ENCODE measurements at regions not wholly inside any gene's neighbourhood (a gene's known extent, or its start where the extent isn't known, plus 50 kb on each side); places are given as distances from the start of the nearest gene placed in this dataset.

DNA sequence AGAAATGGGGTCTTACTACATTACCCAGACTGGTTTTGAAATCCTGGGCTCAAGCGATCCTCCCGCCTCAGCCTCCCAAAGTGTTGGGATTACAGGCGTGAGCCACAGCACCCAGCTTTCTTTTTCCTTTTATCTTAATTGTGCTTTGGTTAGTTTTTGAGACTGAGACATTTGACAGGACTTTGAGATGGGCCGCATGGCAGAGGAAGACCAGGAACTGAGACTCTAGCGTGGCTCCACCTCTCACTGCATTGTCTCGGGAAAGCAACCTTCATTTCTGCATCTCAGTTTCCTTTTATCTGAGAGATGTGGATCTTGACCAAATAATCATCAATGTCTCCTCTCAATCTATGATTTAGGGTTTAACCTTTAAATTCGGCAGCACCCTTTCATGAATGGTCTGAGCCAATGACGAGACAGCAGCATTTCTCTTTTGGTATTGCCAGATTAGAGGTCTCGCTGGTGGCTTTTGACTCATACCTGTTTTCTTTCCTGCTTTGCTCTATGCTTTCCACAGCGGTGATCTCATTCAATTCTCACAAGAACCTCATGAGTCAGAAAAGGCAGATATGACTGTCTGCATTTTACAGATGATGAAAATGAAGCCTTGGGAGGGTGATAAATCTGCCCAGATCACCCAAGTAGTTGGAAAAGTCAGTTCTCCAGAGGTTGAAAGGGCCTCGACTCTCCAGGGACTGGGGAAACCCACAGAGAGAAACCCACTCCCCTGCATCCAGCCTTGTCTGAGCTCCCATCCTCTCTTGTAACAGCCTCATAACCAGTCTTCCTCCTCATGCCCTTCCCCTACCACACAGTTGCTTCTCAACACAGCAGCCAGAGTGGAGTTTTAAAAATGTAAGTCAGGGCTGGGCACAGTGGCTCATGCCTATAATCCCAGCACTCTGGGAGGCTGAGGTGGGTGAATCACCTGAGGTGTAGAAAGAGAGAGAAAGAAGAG lies 84.8 kb upstream of the FOXB1 start:
- in situ Hi-C loops (cut with MboI; ENCODE audit: low sequenced_read_pairs in 4 of 4) (loop anchor here in 1 of 4 donors (25.0 kb wide), 1 partner anchor 393 kb away; no protein-coding TSS in a partner anchor), intact Hi-C loops (cut with DNase I; ENCODE audit: low total_unique reads) (no loop called here)
- no peaks in the 10 kb centered on the region for H3K9me3 ChIP-seq
- no peak overlapping the region for H3K27ac ChIP-seq
- TF ChIP-seq, protein P1, sequence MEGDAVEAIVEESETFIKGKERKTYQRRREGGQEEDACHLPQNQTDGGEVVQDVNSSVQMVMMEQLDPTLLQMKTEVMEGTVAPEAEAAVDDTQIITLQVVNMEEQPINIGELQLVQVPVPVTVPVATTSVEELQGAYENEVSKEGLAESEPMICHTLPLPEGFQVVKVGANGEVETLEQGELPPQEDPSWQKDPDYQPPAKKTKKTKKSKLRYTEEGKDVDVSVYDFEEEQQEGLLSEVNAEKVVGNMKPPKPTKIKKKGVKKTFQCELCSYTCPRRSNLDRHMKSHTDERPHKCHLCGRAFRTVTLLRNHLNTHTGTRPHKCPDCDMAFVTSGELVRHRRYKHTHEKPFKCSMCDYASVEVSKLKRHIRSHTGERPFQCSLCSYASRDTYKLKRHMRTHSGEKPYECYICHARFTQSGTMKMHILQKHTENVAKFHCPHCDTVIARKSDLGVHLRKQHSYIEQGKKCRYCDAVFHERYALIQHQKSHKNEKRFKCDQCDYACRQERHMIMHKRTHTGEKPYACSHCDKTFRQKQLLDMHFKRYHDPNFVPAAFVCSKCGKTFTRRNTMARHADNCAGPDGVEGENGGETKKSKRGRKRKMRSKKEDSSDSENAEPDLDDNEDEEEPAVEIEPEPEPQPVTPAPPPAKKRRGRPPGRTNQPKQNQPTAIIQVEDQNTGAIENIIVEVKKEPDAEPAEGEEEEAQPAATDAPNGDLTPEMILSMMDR (IDR thresholded peaks at IDR 0.05 in 4 of 5, conservative IDR thresholded peaks at IDR 0.05 in 1 of 5) = no peak
- no peak for TF ChIP-seq POLR2A (IDR thresholded peaks at IDR 0.05)
- no peak for DNase-seq
- H3K4me1 ChIP-seq = no peaks in the 10 kb centered on the region
- H3K4me3 ChIP-seq = no peak overlapping the region
- ATAC-seq = no peak
- no peaks in the 10 kb centered on the region for H3K36me3 ChIP-seq
- peaks cover 0 to 9% (median 8%) of the 10 kb centered on the region in 3 donors for H3K27me3 ChIP-seq

GRCh38 chr15:59917504-59918157 lies 86.5 kb upstream of the FOXB1 start:
- no peaks in the 10 kb centered on the region for H3K4me1 ChIP-seq
- intact Hi-C loops (cut with DNase I; ENCODE audit: low total_unique reads) = no loop called here
- in situ Hi-C loops (cut with MboI; ENCODE audit: low sequenced_read_pairs in 4 of 4) = loop anchor here in 1 of 4 donors (25.0 kb wide), 1 partner anchor 395 kb away; no protein-coding TSS in a partner anchor
- peak in 1 of 2 donors; percentile 15 for DNase-seq
- H3K27me3 ChIP-seq = peaks cover 0 to 9% (median 8%) of the 10 kb centered on the region in 3 donors
- H3K27ac ChIP-seq = no peak overlapping the region
- no peak for ATAC-seq
- no peaks in the 10 kb centered on the region for H3K36me3 ChIP-seq
- H3K4me3 ChIP-seq = no peak overlapping the region
- no peaks in the 10 kb centered on the region for H3K9me3 ChIP-seq
- no peak for TF ChIP-seq POLR2A (IDR thresholded peaks at IDR 0.05)
- TF ChIP-seq, protein P1 (IDR thresholded peaks at IDR 0.05 in 4 of 5, conservative IDR thresholded peaks at IDR 0.05 in 1 of 5) = no peak

DNA sequence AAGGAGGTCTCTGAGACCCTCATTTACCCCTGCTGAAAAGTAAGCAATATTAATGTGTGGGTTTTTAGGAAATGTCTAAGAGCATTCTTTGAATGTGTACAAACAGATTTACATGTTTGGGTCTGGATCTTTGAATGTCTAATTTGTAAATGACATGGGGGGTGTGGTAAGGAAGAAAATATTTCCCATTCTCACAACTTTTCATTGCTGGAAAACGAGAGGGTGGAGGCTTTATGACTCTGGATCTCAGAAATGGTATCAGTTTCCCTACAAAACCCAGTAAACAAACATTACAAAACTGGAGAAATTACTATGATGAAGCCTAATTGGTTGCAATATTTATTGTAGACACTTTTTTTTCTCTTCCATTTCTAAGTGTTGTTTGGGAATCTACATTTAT lies 98.1 kb upstream of the FOXB1 start:
- Histone ChIP-seq H3K4me1 (no peaks in the 10 kb centered on the region), H3K36me3 (no peaks in the 10 kb centered on the region), H3K27me3 (peaks cover 19 to 27% (median 22%) of the 10 kb centered on the region in 3 donors), H3K9me3 (no peaks in the 10 kb centered on the region), H3K27ac (no peak overlapping the region), H3K4me3 (no peak overlapping the region)
- in situ Hi-C loops (cut with MboI; ENCODE audit: low sequenced_read_pairs in 4 of 4) = loop anchor here in 1 of 4 donors (25.0 kb wide), 1 partner anchor 406 kb away; no protein-coding TSS in a partner anchor
- no peak for ATAC-seq
- no peak for TF ChIP-seq POLR2A (IDR thresholded peaks at IDR 0.05)
- TF ChIP-seq, protein P1 (IDR thresholded peaks at IDR 0.05 in 4 of 5, conservative IDR thresholded peaks at IDR 0.05 in 1 of 5) = no peak
- DNase-seq = no peak
- intact Hi-C loops (cut with DNase I; ENCODE audit: low total_unique reads) = no loop called here

DNA sequence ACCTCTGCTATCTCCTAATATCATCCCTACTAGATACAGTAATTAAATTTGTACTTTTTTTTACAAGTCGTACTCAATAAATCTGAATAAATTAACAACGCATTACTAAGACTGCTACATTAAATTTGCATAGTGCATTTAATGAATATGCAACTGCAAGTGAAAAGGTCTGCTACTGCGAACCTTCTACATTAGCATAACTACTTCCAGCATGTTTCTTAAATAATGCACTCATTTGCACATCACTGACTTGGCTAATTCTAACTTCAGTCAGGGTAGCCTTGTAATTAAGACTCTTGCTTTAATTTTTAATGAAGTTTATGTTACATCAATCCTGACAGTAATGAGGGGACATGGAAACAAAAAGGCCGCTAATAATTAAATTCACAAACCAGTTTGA lies 98.9 kb upstream of the FOXB1 start:
- H3K36me3 ChIP-seq = no peaks in the 10 kb centered on the region
- H3K4me1 ChIP-seq = no peaks in the 10 kb centered on the region
- peaks cover 19 to 27% (median 24%) of the 10 kb centered on the region in 3 donors for H3K27me3 ChIP-seq
- intact Hi-C loops (cut with DNase I; ENCODE audit: low total_unique reads) (no loop called here), in situ Hi-C loops (cut with MboI; ENCODE audit: low sequenced_read_pairs in 4 of 4) (loop anchor here in 1 of 4 donors (25.0 kb wide), 1 partner anchor 407 kb away; no protein-coding TSS in a partner anchor)
- TF ChIP-seq, protein P1 (IDR thresholded peaks at IDR 0.05 in 4 of 5, conservative IDR thresholded peaks at IDR 0.05 in 1 of 5) = no peak
- no peak for TF ChIP-seq POLR2A (IDR thresholded peaks at IDR 0.05)
- H3K27ac ChIP-seq = no peak overlapping the region
- H3K9me3 ChIP-seq = no peaks in the 10 kb centered on the region
- ATAC-seq = no peak
- H3K4me3 ChIP-seq = no peak overlapping the region
- no peak for DNase-seq

All from gastrocnemius medialis (tissue), 4 donors.